ENCODE measurements at regions not wholly inside any gene's neighbourhood (a gene's known extent, or its start where the extent isn't known, plus 50 kb on each side); places are given as distances from the start of the nearest gene placed in this dataset.

- Histone ChIP-seq H4K20me1 (replicated peaks; ENCODE audit: control insufficient read depth, extremely low read depth, insufficient read depth, low read length) (no peaks in the 10 kb centered on the region), H3K4me1 (ENCODE audit: control insufficient read depth, extremely low read depth, insufficient read depth, low read length) (no peaks in the 10 kb centered on the region), H3K9me3 (replicated peaks; ENCODE audit: control insufficient read depth, insufficient read depth, low read length) (no peaks in the 10 kb centered on the region), H3K9ac (replicated peaks; ENCODE audit: extremely low read depth, insufficient read depth, low read length) (no peak overlapping the region), H3K79me2 (ENCODE audit: control insufficient read depth, insufficient read depth, low read length) (no peaks in the 10 kb centered on the region), H2AFZ (ENCODE audit: low read depth, low read length) (no peak overlapping the region), H3K36me3 (ENCODE audit: control insufficient read depth in 2 of 2, extremely low read depth in 1 of 2, insufficient read depth in 2 of 2, low read length in 2 of 2) (no peaks in the 10 kb centered on the region), H3K27ac (ENCODE audit: insufficient read depth, low read depth, low read length) (no peak overlapping the region), H3K27me3 (ENCODE audit: control insufficient read depth in 2 of 2, insufficient read depth in 2 of 2, low read length in 2 of 2) (peaks cover 0 to 3% of the 10 kb centered on the region in 2 experiments), H3K9me1 (replicated peaks; ENCODE audit: control insufficient read depth, extremely low read depth, insufficient read depth, low read length) (no peaks in the 10 kb centered on the region), H3K4me3 (replicated peaks in 1 of 3; ENCODE audit: insufficient read depth in 1 of 3, low read depth in 1 of 3, low read length in 3 of 3) (no peak overlapping the region), H3K4me2 (ENCODE audit: insufficient read depth, low read length) (no peak overlapping the region)
- TF ChIP-seq, protein P1, sequence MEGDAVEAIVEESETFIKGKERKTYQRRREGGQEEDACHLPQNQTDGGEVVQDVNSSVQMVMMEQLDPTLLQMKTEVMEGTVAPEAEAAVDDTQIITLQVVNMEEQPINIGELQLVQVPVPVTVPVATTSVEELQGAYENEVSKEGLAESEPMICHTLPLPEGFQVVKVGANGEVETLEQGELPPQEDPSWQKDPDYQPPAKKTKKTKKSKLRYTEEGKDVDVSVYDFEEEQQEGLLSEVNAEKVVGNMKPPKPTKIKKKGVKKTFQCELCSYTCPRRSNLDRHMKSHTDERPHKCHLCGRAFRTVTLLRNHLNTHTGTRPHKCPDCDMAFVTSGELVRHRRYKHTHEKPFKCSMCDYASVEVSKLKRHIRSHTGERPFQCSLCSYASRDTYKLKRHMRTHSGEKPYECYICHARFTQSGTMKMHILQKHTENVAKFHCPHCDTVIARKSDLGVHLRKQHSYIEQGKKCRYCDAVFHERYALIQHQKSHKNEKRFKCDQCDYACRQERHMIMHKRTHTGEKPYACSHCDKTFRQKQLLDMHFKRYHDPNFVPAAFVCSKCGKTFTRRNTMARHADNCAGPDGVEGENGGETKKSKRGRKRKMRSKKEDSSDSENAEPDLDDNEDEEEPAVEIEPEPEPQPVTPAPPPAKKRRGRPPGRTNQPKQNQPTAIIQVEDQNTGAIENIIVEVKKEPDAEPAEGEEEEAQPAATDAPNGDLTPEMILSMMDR (IDR thresholded peaks at IDR 0.05; ENCODE audit: extremely low read depth in 1 of 2, insufficient read depth in 1 of 2, low read depth in 1 of 2, low read length in 2 of 2), result no peak
- TF ChIP-seq MYC (IDR thresholded peaks at IDR 0.05; ENCODE audit: low read depth, low read length) (no peak), FOS (IDR thresholded peaks at IDR 0.05; ENCODE audit: borderline replicate concordance, insufficient read depth, low read length) (no peak), MAX (IDR thresholded peaks at IDR 0.05; ENCODE audit: insufficient read depth, insufficient read length) (no peak), POLR2A (IDR thresholded peaks at IDR 0.05; ENCODE audit: low read depth, low read length) (no peak), EZH2 (IDR thresholded peaks at IDR 0.05; ENCODE audit: borderline replicate concordance, low read depth, low read length, severe bottlenecking) (no peak), GATA2 (IDR thresholded peaks at IDR 0.05; ENCODE audit: insufficient read depth, insufficient read length, low read depth, low read length) (no peak), POLR2AphosphoS5 (IDR thresholded peaks at IDR 0.05; ENCODE audit: insufficient read depth, low read depth, low read length) (no peak), JUN (IDR thresholded peaks at IDR 0.05; ENCODE audit: borderline replicate concordance, insufficient read depth, insufficient read length, low read depth) (no peak)
- DNase-seq (ENCODE audit: low read depth, low spot score) (no peak), FAIRE-seq (no peak)
- CTCF ChIA-PET, result interaction anchor here (1.1 kb wide), 1 partner anchor 112 kb away, joined by 3 read pairs; no protein-coding TSS in a partner anchor
- dilution Hi-C loops (cut with MboI; ENCODE audit: extremely low pct_ligation_motif_present, low sequenced_read_pairs) (no loop called here), intact Hi-C loops (cut with micrococcal nuclease) (loop anchor here (10.0 kb wide), 1 partner anchor 500 kb away; no protein-coding TSS in a partner anchor)
- POLR2A ChIA-PET, result no interaction called here
- BruUV-seq (replicated peaks), result no TSS peak
Measured at GRCh38 chr6:40825102-40825501, 213.9 kb downstream of the UNC5CL start.
